A549 (cell line): ENCODE measurements at regions not wholly inside any gene's neighbourhood (a gene's known extent, or its start where the extent isn't known, plus 50 kb on each side); places are given as distances from the start of the nearest gene placed in this dataset.

Experiments
- ATAC-seq, 2 experiments: fragments of 200-7000 bp in 1 of 2; fragments of >200 bp in 1 of 2; cut with Nextera tagmentation in 1 of 2; cut with Tn5 transposase in 1 of 2; 3 replicates each; pipeline versions ENCODE4 v1.8.0 to v1.9.1; 2018 to 2020; ENCODE audit warnings: mild to moderate bottlenecking in 1 of 2, moderate library complexity in 1 of 2
- CTCF ChIA-PET: fragments of 300-600 bp; sonication (Branson Sonifier 250); formaldehyde crosslinking; extraction: SDS; loops from one replicate; lab custom pipeline; 2021; ENCODE audit warnings: antibody characterized with exemption, inconsistent platforms; lab: Yijun Ruan, JAX
- POLR2A ChIA-PET: fragments of 350-600 bp; formaldehyde crosslinking; extraction: SDS; loops from one replicate; lab custom pipeline; 2021; ENCODE audit warnings: antibody characterized with exemption, inconsistent platforms; lab: Yijun Ruan, JAX
- DNase-seq, 2 experiments: peaks; one replicate each; pipeline versions ENCODE4 v3.0.0 to v3.0.0-alpha.2; 2011 to 2016; ENCODE audit warnings: low read depth in 1 of 2, low spot score in 1 of 2
- FAIRE-seq: peaks from 2 replicates; lab custom pipeline; 2011; peaks lifted over from hg19 to GRCh38; lab: Jason Lieb, UNC
- H3K27ac ChIP-seq, 2 experiments: fragments of >200 bp; sonication (Bioruptor Twin); formaldehyde crosslinking; 3 replicates each; pipeline ENCODE4 v1.5.1; 2016 to 2017
- H3K4me1 ChIP-seq: fragments of >200 bp; sonication (Bioruptor Twin); formaldehyde crosslinking; 3 replicates; pipeline ENCODE4 v1.6.1; 2016
- H3K4me2 ChIP-seq: fragments of >200 bp; sonication (Bioruptor Twin); formaldehyde crosslinking; 3 replicates; pipeline ENCODE4 v1.6.1; 2016
- H3K4me3 ChIP-seq: fragments of >200 bp; sonication (Bioruptor Twin); formaldehyde crosslinking; 3 replicates; pipeline ENCODE4 v1.5.1; 2016
- H3K9me3 ChIP-seq: fragments of >200 bp; sonication (Bioruptor Twin); formaldehyde crosslinking; 3 replicates; pipeline ENCODE4 v1.6.1; 2016
- BCL3 ChIP-seq: fragments of >200 bp; sonication (Bioruptor Twin); formaldehyde crosslinking; IDR thresholded peaks from 3 replicates; pipeline ENCODE4 v1.6.1; 2016
- CBX8 ChIP-seq: fragments of 200-600 bp; sonication (generic); IDR thresholded peaks from 2 replicates; pipeline ENCODE4 v1.6.1; 2016
- CHD2 ChIP-seq: fragments of 150-350 bp; IDR thresholded peaks from 2 replicates; pipeline ENCODE4 v1.6.1; 2014; ENCODE audit warnings: low read length; ENCODE audit not compliant: partially characterized antibody
- E2F6 ChIP-seq: IDR thresholded peaks from 2 replicates; pipeline ENCODE4 v1.6.1; 2012; ENCODE audit warnings: low read depth, borderline replicate concordance
- FOSB ChIP-seq: fragments of 250-450 bp; sonication (Bioruptor Pico); IDR thresholded peaks from 2 replicates; pipeline ENCODE4 v1.5.0; 2020; ENCODE audit warnings: mild to moderate bottlenecking, moderate library complexity
- FOXS1 ChIP-seq: fragments of 250-450 bp; sonication (Bioruptor Pico); IDR thresholded peaks from 2 replicates; pipeline ENCODE4 v1.5.0; 2020; ENCODE audit warnings: mild to moderate bottlenecking, moderate library complexity
- HOXB5 ChIP-seq: fragments of 250-450 bp; sonication (Bioruptor Pico); IDR thresholded peaks from 2 replicates; pipeline ENCODE4 v1.5.0; 2020; ENCODE audit warnings: mild to moderate bottlenecking, moderate library complexity
- MAFK ChIP-seq: fragments of 450-650 bp; IDR thresholded peaks from 2 replicates; pipeline ENCODE4 v1.6.1; 2014; ENCODE audit not compliant: partially characterized antibody
- POLR2AphosphoS2 ChIP-seq: conservative IDR thresholded peaks from 2 replicates; pipeline ENCODE4 v1.6.1; 2012; ENCODE audit warnings: low read length, improper control_type of control experiment, inconsistent platforms
- RCOR1 ChIP-seq: fragments of 150-350 bp; IDR thresholded peaks from 2 replicates; pipeline ENCODE4 v1.6.1; 2014; ENCODE audit warnings: antibody characterized with exemption, low read length, low read depth
- REST ChIP-seq: fragments of 200-600 bp; sonication (generic); IDR thresholded peaks from 2 replicates; pipeline ENCODE4 v1.6.1; 2016; ENCODE audit warnings: antibody characterized with exemption, mild to moderate bottlenecking, moderate library complexity
- TFCP2L1 ChIP-seq: fragments of 250-450 bp; sonication (Bioruptor Pico); IDR thresholded peaks from 2 replicates; pipeline ENCODE4 v1.5.0; 2021; ENCODE audit warnings: mild to moderate bottlenecking
- ZFP36 ChIP-seq: fragments of 450-650 bp; IDR thresholded peaks from 2 replicates; pipeline ENCODE4 v1.6.1; 2014; ENCODE audit warnings: borderline replicate concordance; ENCODE audit not compliant: partially characterized antibody
- ZNF302 ChIP-seq: fragments of 250-450 bp; sonication (Bioruptor Pico); IDR thresholded peaks from 2 replicates; pipeline ENCODE4 v1.9.0; 2021; ENCODE audit warnings: inconsistent platforms, mild to moderate bottlenecking, moderate library complexity
- WGBS: methylation state at CpG from one replicate; pipeline ENCODE4 v1.1.6; 2017; ENCODE audit errors: missing lambda C conversion rate; 5-methylcytosine and 5-hydroxymethylcytosine counted together
- TF ChIP-seq, protein P1 (sequence below): fragments of 250-450 bp; sonication (Bioruptor Pico); IDR thresholded peaks from 2 replicates; pipeline ENCODE4 v1.5.0; 2020; ENCODE audit warnings: low read depth, mild to moderate bottlenecking, moderate library complexity

DNA sequence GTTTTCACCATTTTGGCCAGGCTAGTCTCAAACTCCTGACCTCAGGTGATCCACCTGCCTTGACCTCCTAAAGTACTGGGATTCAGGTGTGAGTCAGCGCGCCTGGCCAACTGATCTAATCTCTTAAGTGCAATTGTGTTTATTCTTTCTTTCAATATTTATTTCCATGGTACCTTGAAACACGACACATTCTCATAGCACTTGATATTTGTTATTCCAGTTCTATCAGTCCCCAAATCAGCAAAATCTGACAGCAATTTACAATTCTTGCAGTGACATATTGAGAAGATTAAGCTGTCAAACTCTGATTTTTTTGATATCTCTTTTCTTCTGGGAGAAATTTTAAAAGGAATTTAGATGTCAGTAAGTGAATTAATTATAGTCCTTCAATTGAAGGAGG is 218.1 kb upstream of the FAT4 start (continued):
- no peak for TF ChIP-seq REST
- TF ChIP-seq ZNF302 (CRISPR knock-in tag): no peak
- TF ChIP-seq HOXB5 (CRISPR knock-in tag): no peak

GRCh38 chr4:125091541-125091940 is 223.2 kb upstream of the FAT4 start:
- Histone ChIP-seq H3K4me1 (no peaks in the 10 kb centered on the region), H3K9me3 (no peaks in the 10 kb centered on the region), H3K27ac (no peak overlapping the region), H3K4me3 (no peak overlapping the region), H3K4me2 (no peak overlapping the region)
- DNase-seq (no peak), FAIRE-seq (no peak), ATAC-seq (no peak)
- ChIA-PET POLR2A (no interaction called here), CTCF (no interaction called here)
- no peak for TF ChIP-seq RCOR1
- no peak for TF ChIP-seq CHD2
- TF ChIP-seq FOSB (CRISPR knock-in tag): no peak
- TF ChIP-seq TFCP2L1: no peak
- TF ChIP-seq POLR2AphosphoS2: no peak
- no peak for TF ChIP-seq ZFP36
- TF ChIP-seq E2F6: no peak
- no peak for TF ChIP-seq FOXS1
- TF ChIP-seq BCL3: no peak
- 45% methylated on average over 4 of the region's 4 CpGs for WGBS

- no peak for FAIRE-seq
- Histone ChIP-seq H3K4me3 (no peak overlapping the region), H3K4me1 (no peaks in the 10 kb centered on the region), H3K4me2 (no peak overlapping the region)
- no peak for TF ChIP-seq CBX8
- TF ChIP-seq, all 56 proteins: peak for 0
- Histone ChIP-seq H3K27ac (no peak overlapping the region), H3K9me3 (no peaks in the 10 kb centered on the region)
- ChIA-PET CTCF (no interaction called here), POLR2A (no interaction called here)
- ATAC-seq (no peak), DNase-seq (no peak)
- 85% methylated on average over 1 of the region's 1 CpG for WGBS
These were observed 223.7 kb upstream of the FAT4 start for GRCh38 chr4:125091101-125091500.

- Histone ChIP-seq H3K4me3 (no peak overlapping the region), H3K27ac (no peak overlapping the region), H3K4me2 (no peak overlapping the region), H3K4me1 (no peaks in the 10 kb centered on the region), H3K9me3 (no peaks in the 10 kb centered on the region)
- FAIRE-seq (no peak), DNase-seq (no peak), ATAC-seq (no peak)
- TF ChIP-seq MAFK: no peak
- TF ChIP-seq, protein P1, sequence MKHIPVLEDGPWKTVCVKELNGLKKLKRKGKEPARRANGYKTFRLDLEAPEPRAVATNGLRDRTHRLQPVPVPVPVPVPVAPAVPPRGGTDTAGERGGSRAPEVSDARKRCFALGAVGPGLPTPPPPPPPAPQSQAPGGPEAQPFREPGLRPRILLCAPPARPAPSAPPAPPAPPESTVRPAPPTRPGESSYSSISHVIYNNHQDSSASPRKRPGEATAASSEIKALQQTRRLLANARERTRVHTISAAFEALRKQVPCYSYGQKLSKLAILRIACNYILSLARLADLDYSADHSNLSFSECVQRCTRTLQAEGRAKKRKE: no peak
- TF ChIP-seq FOSB (CRISPR knock-in tag): no peak
- TF ChIP-seq ZFP36: no peak
- ChIA-PET CTCF (no interaction called here), POLR2A (no interaction called here)
- 43% methylated on average over 1 of the region's 1 CpG for WGBS
These were observed 230.1 kb upstream of the FAT4 start for GRCh38 chr4:125084608-125085007.
